HPDE6-E6E7 (cell line): ENCODE measurements at regions not wholly inside any gene's neighbourhood (a gene's known extent, or its start where the extent isn't known, plus 50 kb on each side); places are given as distances from the start of the nearest gene placed in this dataset.

Experiments
- DNase-seq: peaks from one replicate; pipeline ENCODE4 v3.0.0; 2011; ENCODE audit warnings: missing footprints; ENCODE audit errors: extremely low spot score

GRCh38 chr12:111046896-111047295 is 126.5 kb upstream of the MYL2 start:
- no peak for DNase-seq

- DNase-seq, result no peak
These were observed 125.6 kb upstream of the MYL2 start for GRCh38 chr12:111045941-111046340.

- DNase-seq, result no peak
These were observed 120.7 kb upstream of the MYL2 start for GRCh38 chr12:111041091-111041490.

GRCh38 chr12:111040690-111041089 is 120.3 kb upstream of the MYL2 start:
- DNase-seq, result no peak

GRCh38 chr12:111038941-111039340 is 118.6 kb upstream of the MYL2 start:
- DNase-seq, result no peak

GRCh38 chr12:111038077-111038476 is 117.7 kb upstream of the MYL2 start:
- no peak for DNase-seq

- no peak for DNase-seq
These were observed 116.7 kb upstream of the MYL2 start for GRCh38 chr12:111037047-111037446.

- DNase-seq, result no peak
These were observed 115.4 kb upstream of the MYL2 start for GRCh38 chr12:111035578-111036301.

GRCh38 chr12:111034886-111035577 is 114.7 kb upstream of the MYL2 start:
- DNase-seq, result no peak

GRCh38 chr12:111034083-111034885 is 113.9 kb upstream of the MYL2 start, which contains the start of gene CUX2:
Gene CUX2 (plus strand): TSS chr12:111034165.
- no peak for DNase-seq

- DNase-seq, result no peak
These were observed 113.1 kb upstream of the MYL2 start for GRCh38 chr12:111033281-111034082.

- DNase-seq, result no peak
These were observed 112.2 kb upstream of the MYL2 start for GRCh38 chr12:111032591-111032919.

GRCh38 chr12:111031916-111032590 is 111.7 kb upstream of the MYL2 start:
- DNase-seq, result no peak

- no peak for DNase-seq
These were observed 110.4 kb upstream of the MYL2 start for GRCh38 chr12:111030800-111031199.

- DNase-seq, result no peak
These were observed 109.4 kb upstream of the MYL2 start for GRCh38 chr12:111029732-111030131.

- no peak for DNase-seq
These were observed 108.9 kb upstream of the MYL2 start for GRCh38 chr12:111029305-111029704.

- no peak for DNase-seq
These were observed 108.5 kb upstream of the MYL2 start for GRCh38 chr12:111028830-111029229.

- no peak for DNase-seq
These were observed 107.1 kb upstream of the MYL2 start for GRCh38 chr12:111027431-111027830.

GRCh38 chr12:111025792-111026430 is 105.5 kb upstream of the MYL2 start:
- no peak for DNase-seq

GRCh38 chr12:111025301-111025700 is 104.9 kb upstream of the MYL2 start:
- no peak for DNase-seq
